ENCODE measurements at regions not wholly inside any gene's neighbourhood (a gene's known extent, or its start where the extent isn't known, plus 50 kb on each side); places are given as distances from the start of the nearest gene placed in this dataset.

- 73 to 91% (median 83%) methylated on average over 2 of the region's 2 CpGs for WGBS, 5 donors
- intact Hi-C loops (cut with DNase I; ENCODE audit: low total_unique reads): no loop called here
- TF ChIP-seq CTCF (IDR thresholded peaks at IDR 0.05 in 8 of 11, conservative IDR thresholded peaks at IDR 0.05 in 3 of 11) (no peak), POLR2AphosphoS5 (IDR thresholded peaks at IDR 0.05) (no peak), POLR2A (IDR thresholded peaks at IDR 0.05) (no peak)
These were observed 111.0 kb upstream of the HMHB1 start for GRCh38 chr5:143700994-143701393.

GRCh38 chr5:143699121-143699520 is 112.8 kb upstream of the HMHB1 start:
- H3K4me1 ChIP-seq: no peaks in the 10 kb centered on the region
- H3K9me3 ChIP-seq: no peaks in the 10 kb centered on the region
- DNase-seq: no peak
- H3K27me3 ChIP-seq (replicated peaks in 1 of 7): no peaks in the 10 kb centered on the region
- H3K27ac ChIP-seq: no peak overlapping the region
- TF ChIP-seq CTCF (IDR thresholded peaks at IDR 0.05 in 8 of 11, conservative IDR thresholded peaks at IDR 0.05 in 3 of 11): no peak
- TF ChIP-seq POLR2A (IDR thresholded peaks at IDR 0.05): no peak
- TF ChIP-seq POLR2AphosphoS5 (IDR thresholded peaks at IDR 0.05): no peak
- H3K4me3 ChIP-seq: no peak overlapping the region
- WGBS, 5 donors: 90 to 95% (median 93%) methylated on average over 1 of the region's 1 CpG
- H3K36me3 ChIP-seq: no peaks in the 10 kb centered on the region
- intact Hi-C loops (cut with DNase I; ENCODE audit: low total_unique reads): no loop called here

More at GRCh38 chr5:143700994-143701393, 111.0 kb upstream of the HMHB1 start:
- Histone ChIP-seq H3K36me3 (no peaks in the 10 kb centered on the region), H3K27me3 (replicated peaks in 1 of 7) (no peaks in the 10 kb centered on the region), H3K9me3 (no peaks in the 10 kb centered on the region), H3K27ac (no peak overlapping the region), H3K4me3 (no peak overlapping the region), H3K4me1 (no peaks in the 10 kb centered on the region)
- no peak for DNase-seq

- Histone ChIP-seq H3K27ac (no peak overlapping the region), H3K4me1 (no peaks in the 10 kb centered on the region), H3K27me3 (replicated peaks in 1 of 7) (no peaks in the 10 kb centered on the region), H3K4me3 (no peak overlapping the region), H3K36me3 (no peaks in the 10 kb centered on the region), H3K9me3 (no peaks in the 10 kb centered on the region)
- intact Hi-C loops (cut with DNase I; ENCODE audit: low total_unique reads): no loop called here
- 41 to 55% (median 49%) methylated on average over 3 of the region's 3 CpGs for WGBS, 5 donors
- TF ChIP-seq POLR2A (IDR thresholded peaks at IDR 0.05) (no peak), POLR2AphosphoS5 (IDR thresholded peaks at IDR 0.05) (no peak), CTCF (IDR thresholded peaks at IDR 0.05 in 8 of 11, conservative IDR thresholded peaks at IDR 0.05 in 3 of 11) (no peak)
- DNase-seq: no peak
These were observed 113.4 kb upstream of the HMHB1 start for GRCh38 chr5:143698574-143698973.

GRCh38 chr5:143696921-143697320 is 115.0 kb upstream of the HMHB1 start:
- WGBS, 5 donors: 70 to 81% (median 75%) methylated on average over 4 of the region's 4 CpGs
- H3K27ac ChIP-seq: no peak overlapping the region
- H3K27me3 ChIP-seq (replicated peaks in 1 of 7): no peaks in the 10 kb centered on the region
- TF ChIP-seq POLR2AphosphoS5 (IDR thresholded peaks at IDR 0.05) (no peak), POLR2A (IDR thresholded peaks at IDR 0.05) (no peak), CTCF (IDR thresholded peaks at IDR 0.05 in 8 of 11, conservative IDR thresholded peaks at IDR 0.05 in 3 of 11) (no peak)
- H3K9me3 ChIP-seq: no peaks in the 10 kb centered on the region
- intact Hi-C loops (cut with DNase I; ENCODE audit: low total_unique reads): no loop called here
- no peak overlapping the region for H3K4me3 ChIP-seq
- no peaks in the 10 kb centered on the region for H3K36me3 ChIP-seq
- no peak for DNase-seq
- H3K4me1 ChIP-seq: no peaks in the 10 kb centered on the region

Data from spleen (tissue), 11 donors.